Esophagus muscularis mucosa (tissue), 3 donors: ENCODE measurements at regions not wholly inside any gene's neighbourhood (a gene's known extent, or its start where the extent isn't known, plus 50 kb on each side); places are given as distances from the start of the nearest gene placed in this dataset.

ENCODE experiments used
- POLR2A ChIP-seq: fragments of 450-650 bp; IDR thresholded peaks from one replicate; pipeline ENCODE4 v1.6.1; 2017; ENCODE audit warnings: antibody characterized with exemption, moderate library complexity, mild to moderate bottlenecking, low read depth
- TF ChIP-seq, protein P1 (sequence below), 3 experiments: fragments of 200-600 bp in 2 of 3; fragments of 450-650 bp in 1 of 3; sonication (generic) in 2 of 3; IDR thresholded peaks; one replicate each; pipeline ENCODE4 v1.5.1; 2017 to 2019; ENCODE audit warnings: antibody characterized with exemption in 3 of 3, mild to moderate bottlenecking in 2 of 3, moderate library complexity in 1 of 3

DNA sequence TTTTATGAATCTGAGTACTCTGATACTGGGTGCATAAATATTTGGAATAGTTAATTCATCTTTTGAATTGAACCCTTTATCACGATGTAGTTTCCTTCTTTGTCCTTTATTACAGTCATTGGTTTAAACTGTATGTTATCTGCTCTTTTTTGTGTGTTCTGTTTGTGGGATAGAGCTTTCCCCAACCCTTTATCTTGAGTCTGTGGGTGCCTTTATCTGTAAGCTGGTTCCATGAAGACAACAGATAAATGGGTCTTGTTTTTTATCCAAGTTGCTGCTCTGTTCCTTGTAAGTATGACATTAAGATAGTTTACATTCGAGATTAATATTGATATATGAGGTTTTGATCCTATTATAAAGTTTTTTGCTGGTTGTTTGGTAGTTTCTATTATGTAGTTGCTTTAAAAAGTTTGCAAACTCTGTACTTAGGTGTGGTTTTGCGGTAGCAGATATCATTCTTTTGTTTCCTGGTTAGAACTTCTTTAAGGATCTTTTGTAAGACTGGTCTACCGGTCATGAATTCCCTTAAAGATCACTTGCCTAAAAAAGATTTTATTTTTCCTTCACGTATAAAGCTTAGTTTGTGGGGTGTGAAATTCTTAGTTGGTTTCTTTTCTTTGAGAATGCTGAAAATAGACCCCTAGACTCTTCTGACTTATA, 1451.3 kb upstream of the SLC39A10 start:
- TF ChIP-seq, protein P1, sequence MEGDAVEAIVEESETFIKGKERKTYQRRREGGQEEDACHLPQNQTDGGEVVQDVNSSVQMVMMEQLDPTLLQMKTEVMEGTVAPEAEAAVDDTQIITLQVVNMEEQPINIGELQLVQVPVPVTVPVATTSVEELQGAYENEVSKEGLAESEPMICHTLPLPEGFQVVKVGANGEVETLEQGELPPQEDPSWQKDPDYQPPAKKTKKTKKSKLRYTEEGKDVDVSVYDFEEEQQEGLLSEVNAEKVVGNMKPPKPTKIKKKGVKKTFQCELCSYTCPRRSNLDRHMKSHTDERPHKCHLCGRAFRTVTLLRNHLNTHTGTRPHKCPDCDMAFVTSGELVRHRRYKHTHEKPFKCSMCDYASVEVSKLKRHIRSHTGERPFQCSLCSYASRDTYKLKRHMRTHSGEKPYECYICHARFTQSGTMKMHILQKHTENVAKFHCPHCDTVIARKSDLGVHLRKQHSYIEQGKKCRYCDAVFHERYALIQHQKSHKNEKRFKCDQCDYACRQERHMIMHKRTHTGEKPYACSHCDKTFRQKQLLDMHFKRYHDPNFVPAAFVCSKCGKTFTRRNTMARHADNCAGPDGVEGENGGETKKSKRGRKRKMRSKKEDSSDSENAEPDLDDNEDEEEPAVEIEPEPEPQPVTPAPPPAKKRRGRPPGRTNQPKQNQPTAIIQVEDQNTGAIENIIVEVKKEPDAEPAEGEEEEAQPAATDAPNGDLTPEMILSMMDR (IDR thresholded peaks at IDR 0.05), result no peak
- no peak for TF ChIP-seq POLR2A
